SU-DHL-6 (cell line): ENCODE measurements at regions not wholly inside any gene's neighbourhood (a gene's known extent, or its start where the extent isn't known, plus 50 kb on each side); places are given as distances from the start of the nearest gene placed in this dataset.

Experiments
- H2AFZ ChIP-seq: fragments of 200-600 bp; sonication (generic); 2 replicates; pipeline ENCODE4 v1.6.1; 2014; ENCODE audit warnings: low read depth, mild to moderate bottlenecking, moderate library complexity, mixed read lengths, antibody characterized with exemption, low read length; ENCODE audit not compliant: severe bottlenecking
- H3F3A ChIP-seq: fragments of 200-600 bp; shearing (Covaris generic); 2 replicates; pipeline ENCODE4 v1.6.0; 2016; ENCODE audit warnings: antibody characterized with exemption, mild to moderate bottlenecking; ENCODE audit not compliant: insufficient read depth
- H3K27ac ChIP-seq: fragments of 200-600 bp; sonication (generic); 2 replicates; pipeline ENCODE4 v1.5.1; 2016; ENCODE audit warnings: low read depth, mild to moderate bottlenecking, low read length, moderate library complexity, mixed read lengths
- H3K27me3 ChIP-seq: fragments of 200-600 bp; sonication (generic), shearing (Covaris generic); 2 replicates; pipeline ENCODE4 v1.6.0; 2014; ENCODE audit warnings: mild to moderate bottlenecking, low read length
- H3K36me3 ChIP-seq: fragments of 200-600 bp; sonication (generic); 2 replicates; pipeline ENCODE4 v1.6.1; 2014; ENCODE audit warnings: mild to moderate bottlenecking, low read length, mixed read lengths
- H3K4me2 ChIP-seq: fragments of 300-600, 200-600 bp; shearing (Covaris generic), sonication (generic); 2 replicates; pipeline ENCODE4 v1.6.0; 2014; ENCODE audit warnings: low read length, low read depth, mild to moderate bottlenecking; ENCODE audit not compliant: poor library complexity, severe bottlenecking
- H3K4me3 ChIP-seq: fragments of 200-600 bp; sonication (generic); 2 replicates; pipeline ENCODE4 v1.5.1; 2014; ENCODE audit warnings: antibody characterized with exemption, low read length, mild to moderate bottlenecking, mixed read lengths; ENCODE audit not compliant: insufficient read depth, poor library complexity, severe bottlenecking
- H3K79me2 ChIP-seq: fragments of 200-600 bp; sonication (generic); 2 replicates; pipeline ENCODE4 v1.6.1; 2014; ENCODE audit warnings: mild to moderate bottlenecking, low read length, moderate library complexity; ENCODE audit not compliant: insufficient read depth
- H3K9ac ChIP-seq: fragments of 200-600 bp; sonication (generic); 2 replicates; pipeline ENCODE4 v1.7.0; 2014; ENCODE audit warnings: mild to moderate bottlenecking, low read length
- H3K9me2 ChIP-seq: fragments of 200-600 bp; sonication (generic); replicated peaks from 2 replicates; pipeline ENCODE4 v1.6.1; 2014; ENCODE audit warnings: low read length; ENCODE audit not compliant: insufficient read depth
- H3K9me3 ChIP-seq: fragments of 200-600 bp; sonication (generic); 2 replicates; pipeline ENCODE4 v1.6.1; 2014; ENCODE audit warnings: low read length, mixed read lengths; ENCODE audit not compliant: insufficient read depth
- H4K20me1 ChIP-seq: fragments of 200-600 bp; sonication (generic); 2 replicates; pipeline ENCODE4 v1.6.1; 2014; ENCODE audit warnings: low read depth, mild to moderate bottlenecking, antibody characterized with exemption, low read length, moderate library complexity, mixed read lengths
- EZH2phosphoT487 ChIP-seq: fragments of 200-600 bp; sonication (generic), shearing (Covaris generic); conservative IDR thresholded peaks from 2 replicates; pipeline ENCODE4 v1.6.1; 2018; ENCODE audit warnings: mild to moderate bottlenecking, antibody characterized with exemption, low read length, moderate library complexity, mixed read lengths
- TF ChIP-seq, protein P1 (sequence below): fragments of 200-600 bp; sonication (generic); IDR thresholded peaks from one replicate; pipeline ENCODE4 v1.5.1; 2017; ENCODE audit warnings: antibody characterized with exemption, mild to moderate bottlenecking, low read length, moderate library complexity; ENCODE audit not compliant: insufficient read depth, poor library complexity, severe bottlenecking

DNA sequence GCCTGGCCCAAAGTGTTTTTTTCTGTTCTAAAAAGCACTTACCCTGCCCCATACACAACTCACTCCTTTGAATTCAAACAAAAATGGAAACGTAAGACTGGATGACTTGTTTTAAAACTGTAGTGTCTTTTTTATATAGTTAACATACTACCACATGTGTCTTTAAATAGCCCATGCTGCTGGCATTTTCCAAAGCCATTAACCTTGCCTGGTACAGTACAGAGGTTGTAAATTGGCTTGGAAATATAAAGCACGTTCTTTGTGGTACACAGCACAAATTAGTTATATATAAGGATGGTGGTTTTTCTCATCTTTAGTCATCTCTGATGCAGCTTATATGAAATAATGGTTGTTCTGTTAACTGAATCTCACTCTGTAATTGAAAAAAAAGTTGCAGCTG, 519.7 kb upstream of the ZNF608 start:
- no peaks in the 10 kb centered on the region for H3K9me3 ChIP-seq
- no peaks in the 10 kb centered on the region for H3K36me3 ChIP-seq
- H3K79me2 ChIP-seq: no peaks in the 10 kb centered on the region
- H3K4me3 ChIP-seq: no peak overlapping the region
- no peaks in the 10 kb centered on the region for H3K27me3 ChIP-seq
- H2AFZ ChIP-seq: no peak overlapping the region
- H3F3A ChIP-seq: no peaks in the 10 kb centered on the region
- no peaks in the 10 kb centered on the region for H4K20me1 ChIP-seq
- no peak overlapping the region for H3K4me2 ChIP-seq
- TF ChIP-seq EZH2phosphoT487: no peak
- TF ChIP-seq, protein P1, sequence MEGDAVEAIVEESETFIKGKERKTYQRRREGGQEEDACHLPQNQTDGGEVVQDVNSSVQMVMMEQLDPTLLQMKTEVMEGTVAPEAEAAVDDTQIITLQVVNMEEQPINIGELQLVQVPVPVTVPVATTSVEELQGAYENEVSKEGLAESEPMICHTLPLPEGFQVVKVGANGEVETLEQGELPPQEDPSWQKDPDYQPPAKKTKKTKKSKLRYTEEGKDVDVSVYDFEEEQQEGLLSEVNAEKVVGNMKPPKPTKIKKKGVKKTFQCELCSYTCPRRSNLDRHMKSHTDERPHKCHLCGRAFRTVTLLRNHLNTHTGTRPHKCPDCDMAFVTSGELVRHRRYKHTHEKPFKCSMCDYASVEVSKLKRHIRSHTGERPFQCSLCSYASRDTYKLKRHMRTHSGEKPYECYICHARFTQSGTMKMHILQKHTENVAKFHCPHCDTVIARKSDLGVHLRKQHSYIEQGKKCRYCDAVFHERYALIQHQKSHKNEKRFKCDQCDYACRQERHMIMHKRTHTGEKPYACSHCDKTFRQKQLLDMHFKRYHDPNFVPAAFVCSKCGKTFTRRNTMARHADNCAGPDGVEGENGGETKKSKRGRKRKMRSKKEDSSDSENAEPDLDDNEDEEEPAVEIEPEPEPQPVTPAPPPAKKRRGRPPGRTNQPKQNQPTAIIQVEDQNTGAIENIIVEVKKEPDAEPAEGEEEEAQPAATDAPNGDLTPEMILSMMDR: no peak
- no peak overlapping the region for H3K27ac ChIP-seq
- no peak overlapping the region for H3K9ac ChIP-seq
- no peaks in the 10 kb centered on the region for H3K9me2 ChIP-seq

DNA sequence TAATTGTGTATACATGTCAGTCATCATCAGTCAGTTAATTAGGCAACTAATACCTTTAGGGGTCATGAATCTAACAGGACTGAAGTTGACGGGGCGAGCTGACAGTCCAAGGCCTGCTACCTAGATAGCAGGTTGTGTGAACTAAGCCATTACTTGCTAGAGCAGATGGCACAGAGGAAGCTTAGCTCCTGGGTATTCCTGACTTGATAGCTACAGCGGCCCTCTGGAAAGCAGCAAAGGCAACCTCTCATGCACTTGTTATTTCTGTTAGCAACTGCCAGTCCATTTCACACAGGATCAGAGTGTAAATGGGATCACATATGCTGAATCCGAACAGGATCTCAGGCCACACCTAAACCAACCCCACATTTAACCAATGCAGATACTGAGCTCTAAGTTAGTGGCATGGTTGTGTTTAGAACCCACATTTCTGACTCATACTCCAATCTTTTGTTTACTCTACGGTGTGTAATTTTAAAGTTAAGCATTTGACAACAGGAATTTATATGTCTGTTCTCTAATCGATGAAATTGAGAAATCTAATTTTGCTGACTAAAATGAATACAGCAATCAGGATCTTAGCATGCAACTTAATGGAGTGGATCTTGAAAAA, 521.3 kb upstream of the ZNF608 start:
- Histone ChIP-seq H4K20me1 (no peaks in the 10 kb centered on the region), H3K4me2 (no peak overlapping the region), H3K9ac (no peak overlapping the region), H2AFZ (no peak overlapping the region), H3F3A (no peaks in the 10 kb centered on the region), H3K4me3 (no peak overlapping the region), H3K9me3 (no peaks in the 10 kb centered on the region), H3K9me2 (no peaks in the 10 kb centered on the region), H3K27me3 (no peaks in the 10 kb centered on the region), H3K27ac (no peak overlapping the region), H3K79me2 (no peaks in the 10 kb centered on the region), H3K36me3 (no peaks in the 10 kb centered on the region)
- TF ChIP-seq EZH2phosphoT487: no peak
- TF ChIP-seq, protein P1: no peak

DNA sequence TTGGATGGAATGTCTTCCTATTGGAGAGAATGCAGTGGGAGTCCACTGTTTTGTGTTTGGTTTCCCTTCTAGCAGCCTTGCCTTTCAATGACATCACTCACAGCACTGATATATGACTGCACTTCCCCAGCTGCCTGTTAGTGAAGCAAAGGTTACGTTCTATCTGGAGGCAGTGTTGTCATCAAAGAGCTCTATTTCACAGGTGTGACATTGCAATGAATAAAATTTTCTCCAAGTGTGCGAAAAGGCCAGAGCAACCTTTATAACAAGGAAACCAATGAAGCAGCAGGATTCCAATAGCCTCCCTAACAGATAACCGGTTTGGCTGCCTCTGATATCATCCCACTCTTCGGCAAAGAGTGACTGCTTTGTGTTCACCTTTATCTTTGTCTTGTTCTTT, 523.5 kb upstream of the ZNF608 start:
- H4K20me1 ChIP-seq: no peaks in the 10 kb centered on the region
- no peaks in the 10 kb centered on the region for H3K36me3 ChIP-seq
- no peaks in the 10 kb centered on the region for H3F3A ChIP-seq
- no peaks in the 10 kb centered on the region for H3K9me2 ChIP-seq
- H3K79me2 ChIP-seq: no peaks in the 10 kb centered on the region
- no peak overlapping the region for H2AFZ ChIP-seq
- no peak overlapping the region for H3K4me2 ChIP-seq
- no peak overlapping the region for H3K4me3 ChIP-seq
- no peak for TF ChIP-seq EZH2phosphoT487
- TF ChIP-seq, protein P1: no peak
- H3K9ac ChIP-seq: no peak overlapping the region
- H3K27ac ChIP-seq: no peak overlapping the region
- no peaks in the 10 kb centered on the region for H3K27me3 ChIP-seq
- no peaks in the 10 kb centered on the region for H3K9me3 ChIP-seq
